ENCODE measurements at regions not wholly inside any gene's neighbourhood (a gene's known extent, or its start where the extent isn't known, plus 50 kb on each side); places are given as distances from the start of the nearest gene placed in this dataset.

DNA sequence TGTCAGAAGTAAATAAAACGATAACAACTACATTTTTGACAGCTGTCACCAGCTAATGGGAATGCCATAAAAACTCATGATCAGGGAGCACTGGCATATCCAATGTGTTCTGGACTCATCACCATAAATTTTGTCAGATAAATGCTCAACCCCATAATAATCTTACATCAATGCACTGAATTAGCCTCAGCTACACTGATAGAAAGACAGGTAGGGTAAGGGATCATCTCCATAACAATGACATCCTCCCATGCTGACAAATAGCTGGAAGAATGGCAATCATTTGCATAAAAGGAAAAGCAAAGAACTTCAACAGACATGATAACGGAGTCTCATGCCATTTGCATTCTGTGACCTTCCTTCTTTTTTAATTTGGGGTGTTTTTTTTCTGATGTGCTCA is 352.8 kb upstream of the PFKP start:
- TF ChIP-seq EZH2phosphoT487 (IDR thresholded peaks at IDR 0.05; ENCODE audit: low read depth, severe bottlenecking, unreplicated experiment) (no peak), EZH2 (IDR thresholded peaks at IDR 0.05; ENCODE audit: borderline replicate concordance) (no peak)
- TF ChIP-seq, protein P1, sequence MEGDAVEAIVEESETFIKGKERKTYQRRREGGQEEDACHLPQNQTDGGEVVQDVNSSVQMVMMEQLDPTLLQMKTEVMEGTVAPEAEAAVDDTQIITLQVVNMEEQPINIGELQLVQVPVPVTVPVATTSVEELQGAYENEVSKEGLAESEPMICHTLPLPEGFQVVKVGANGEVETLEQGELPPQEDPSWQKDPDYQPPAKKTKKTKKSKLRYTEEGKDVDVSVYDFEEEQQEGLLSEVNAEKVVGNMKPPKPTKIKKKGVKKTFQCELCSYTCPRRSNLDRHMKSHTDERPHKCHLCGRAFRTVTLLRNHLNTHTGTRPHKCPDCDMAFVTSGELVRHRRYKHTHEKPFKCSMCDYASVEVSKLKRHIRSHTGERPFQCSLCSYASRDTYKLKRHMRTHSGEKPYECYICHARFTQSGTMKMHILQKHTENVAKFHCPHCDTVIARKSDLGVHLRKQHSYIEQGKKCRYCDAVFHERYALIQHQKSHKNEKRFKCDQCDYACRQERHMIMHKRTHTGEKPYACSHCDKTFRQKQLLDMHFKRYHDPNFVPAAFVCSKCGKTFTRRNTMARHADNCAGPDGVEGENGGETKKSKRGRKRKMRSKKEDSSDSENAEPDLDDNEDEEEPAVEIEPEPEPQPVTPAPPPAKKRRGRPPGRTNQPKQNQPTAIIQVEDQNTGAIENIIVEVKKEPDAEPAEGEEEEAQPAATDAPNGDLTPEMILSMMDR (IDR thresholded peaks at IDR 0.05; ENCODE audit: poor library complexity), result no peak
- no peak for DNase-seq (ENCODE audit: low spot score)
- Histone ChIP-seq H3K4me2 (no peak overlapping the region), H3K4me1 (ENCODE audit: insufficient read depth) (no peaks in the 10 kb centered on the region), H4K20me1 (ENCODE audit: insufficient read depth, poor library complexity, severe bottlenecking) (no peaks in the 10 kb centered on the region), H2AFZ (no peak overlapping the region), H3K36me3 (replicated peaks; ENCODE audit: insufficient read depth, low read depth) (no peaks in the 10 kb centered on the region), H3K4me3 (no peak overlapping the region), H3K27ac (no peak overlapping the region), H3K27me3 (no peaks in the 10 kb centered on the region), H3K9me3 (ENCODE audit: low read depth) (no peaks in the 10 kb centered on the region), H3K79me2 (no peaks in the 10 kb centered on the region), H3K9me2 (replicated peaks; ENCODE audit: insufficient read depth) (no peaks in the 10 kb centered on the region)
- WGBS (ENCODE audit: low lambda C conversion rate, missing lambda C conversion rate), result 62% methylated on average over 2 of the region's 2 CpGs

DNA sequence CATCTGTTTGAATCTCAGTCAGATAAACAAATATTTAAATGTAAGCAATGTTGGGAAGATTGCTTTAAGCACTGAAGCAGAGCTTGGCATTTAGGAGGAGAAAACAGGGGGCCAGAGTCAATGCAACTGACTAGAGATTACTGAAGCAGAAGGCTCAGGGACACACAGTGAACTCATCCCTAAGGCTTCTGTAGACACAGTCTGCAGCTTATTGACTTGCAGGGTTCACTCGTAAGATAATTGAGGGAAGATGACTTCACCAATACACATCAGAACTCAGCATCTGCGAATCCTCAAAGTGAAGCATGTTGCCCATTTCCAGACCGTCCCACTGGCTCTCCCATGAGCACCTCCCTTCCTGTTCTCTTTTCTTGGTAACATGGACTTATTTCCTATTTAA is 363.4 kb upstream of the PFKP start:
- Histone ChIP-seq H3K9me2 (replicated peaks; ENCODE audit: insufficient read depth) (no peaks in the 10 kb centered on the region), H2AFZ (no peak overlapping the region), H3K36me3 (replicated peaks; ENCODE audit: insufficient read depth, low read depth) (no peaks in the 10 kb centered on the region), H3K27ac (no peak overlapping the region), H3K4me1 (ENCODE audit: insufficient read depth) (no peaks in the 10 kb centered on the region), H3K4me2 (no peak overlapping the region), H3K9me3 (ENCODE audit: low read depth) (no peaks in the 10 kb centered on the region), H4K20me1 (ENCODE audit: insufficient read depth, poor library complexity, severe bottlenecking) (no peaks in the 10 kb centered on the region), H3K4me3 (no peak overlapping the region), H3K27me3 (no peaks in the 10 kb centered on the region), H3K79me2 (no peaks in the 10 kb centered on the region)
- 78% methylated on average over 3 of the region's 3 CpGs for WGBS (ENCODE audit: low lambda C conversion rate, missing lambda C conversion rate)
- TF ChIP-seq, protein P1 (IDR thresholded peaks at IDR 0.05; ENCODE audit: poor library complexity), result no peak
- no peak for TF ChIP-seq EZH2 (IDR thresholded peaks at IDR 0.05; ENCODE audit: borderline replicate concordance)
- TF ChIP-seq EZH2phosphoT487 (IDR thresholded peaks at IDR 0.05; ENCODE audit: low read depth, severe bottlenecking, unreplicated experiment), result no peak
- DNase-seq (ENCODE audit: low spot score), result no peak

DNA sequence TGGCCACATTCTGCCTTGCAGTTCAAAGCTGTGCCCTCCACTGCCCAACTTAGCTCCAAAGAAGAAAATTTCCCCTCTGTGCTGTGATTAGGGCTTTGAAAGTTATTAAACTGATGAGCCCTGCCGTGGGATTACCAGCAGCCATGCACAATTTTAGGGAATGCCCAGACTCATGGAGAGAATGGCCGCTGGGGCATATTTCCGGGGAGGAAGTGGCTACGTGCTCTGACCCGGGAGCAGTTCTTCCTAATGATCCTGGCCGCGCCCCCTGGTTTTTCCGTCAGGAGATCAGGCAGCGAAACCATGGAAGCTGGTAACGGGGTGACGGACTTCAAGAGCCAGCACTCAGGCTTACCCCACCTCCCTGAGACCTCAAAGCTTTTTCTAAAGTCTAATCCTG is 365.5 kb upstream of the PFKP start:
- Histone ChIP-seq H3K4me2 (no peak overlapping the region), H3K4me3 (no peak overlapping the region), H3K4me1 (ENCODE audit: insufficient read depth) (no peaks in the 10 kb centered on the region), H4K20me1 (ENCODE audit: insufficient read depth, poor library complexity, severe bottlenecking) (no peaks in the 10 kb centered on the region), H3K27ac (no peak overlapping the region), H3K36me3 (replicated peaks; ENCODE audit: insufficient read depth, low read depth) (no peaks in the 10 kb centered on the region), H2AFZ (no peak overlapping the region), H3K9me3 (ENCODE audit: low read depth) (no peaks in the 10 kb centered on the region), H3K79me2 (no peaks in the 10 kb centered on the region), H3K27me3 (no peaks in the 10 kb centered on the region), H3K9me2 (replicated peaks; ENCODE audit: insufficient read depth) (no peaks in the 10 kb centered on the region)
- 85% methylated on average over 11 of the region's 11 CpGs for WGBS (ENCODE audit: low lambda C conversion rate, missing lambda C conversion rate)
- TF ChIP-seq EZH2 (IDR thresholded peaks at IDR 0.05; ENCODE audit: borderline replicate concordance) (no peak), EZH2phosphoT487 (IDR thresholded peaks at IDR 0.05; ENCODE audit: low read depth, severe bottlenecking, unreplicated experiment) (no peak)
- TF ChIP-seq, protein P1 (IDR thresholded peaks at IDR 0.05; ENCODE audit: poor library complexity), result no peak
- DNase-seq (ENCODE audit: low spot score), result no peak
